Hindlimb muscle (tissue), 1 donor: ENCODE measurements at regions not wholly inside any gene's neighbourhood (a gene's known extent, or its start where the extent isn't known, plus 50 kb on each side); places are given as distances from the start of the nearest gene placed in this dataset.
"Not testable (repeated sequence)": the region's sequence is repeated elsewhere in the genome, so short reads cannot be mapped to it uniquely, and the experiment has no call there.

Experiments used
- DNase-seq: peaks from one replicate; pipeline ENCODE4 v3.0.0-alpha.2; 2013

- DNase-seq = no peak
Measured at GRCh38 chrX:82528525-82528924, 979.6 kb upstream of the POU3F4 start.

- no peak for DNase-seq
Measured at GRCh38 chrX:82534086-82534597, 973.9 kb upstream of the POU3F4 start.

- DNase-seq = not testable (repeated sequence)
Measured at GRCh38 chrX:82537205-82537604, 970.9 kb upstream of the POU3F4 start.

GRCh38 chrX:82541822-82542221 lies 966.3 kb upstream of the POU3F4 start:
- no peak for DNase-seq

GRCh38 chrX:82552201-82552600 lies 955.9 kb upstream of the POU3F4 start:
- DNase-seq = not testable (repeated sequence)

- no peak for DNase-seq
Measured at GRCh38 chrX:82556588-82556987, 951.5 kb upstream of the POU3F4 start.

- no peak for DNase-seq
Measured at GRCh38 chrX:82585868-82586267, 922.2 kb upstream of the POU3F4 start.

- no peak for DNase-seq
Measured at GRCh38 chrX:82589410-82589809, 918.7 kb upstream of the POU3F4 start.

- no peak for DNase-seq
Measured at GRCh38 chrX:82591421-82591820, 916.7 kb upstream of the POU3F4 start.

- no peak for DNase-seq
Measured at GRCh38 chrX:82626978-82627377, 881.1 kb upstream of the POU3F4 start.

GRCh38 chrX:82627568-82627967 lies 880.5 kb upstream of the POU3F4 start:
- DNase-seq = no peak

GRCh38 chrX:82648062-82648461 lies 860.0 kb upstream of the POU3F4 start:
- no peak for DNase-seq

- no peak for DNase-seq
Measured at GRCh38 chrX:82649645-82650044, 858.4 kb upstream of the POU3F4 start.

- DNase-seq = no peak
Measured at GRCh38 chrX:82658492-82658891, 849.6 kb upstream of the POU3F4 start.

- DNase-seq = no peak
Measured at GRCh38 chrX:82666355-82666754, 841.7 kb upstream of the POU3F4 start.

GRCh38 chrX:82675104-82675503 lies 833.0 kb upstream of the POU3F4 start:
- no peak for DNase-seq

GRCh38 chrX:82676386-82676785 lies 831.7 kb upstream of the POU3F4 start:
- no peak for DNase-seq

GRCh38 chrX:82677286-82677685 lies 830.8 kb upstream of the POU3F4 start:
- no peak for DNase-seq

GRCh38 chrX:82692991-82693390 lies 815.1 kb upstream of the POU3F4 start:
- DNase-seq = no peak

GRCh38 chrX:82695066-82695465 lies 813.0 kb upstream of the POU3F4 start:
- no peak for DNase-seq

GRCh38 chrX:82703551-82703950 lies 804.5 kb upstream of the POU3F4 start:
- DNase-seq = no peak

GRCh38 chrX:82711457-82711856 lies 796.6 kb upstream of the POU3F4 start:
- no peak for DNase-seq

- DNase-seq = no peak
Measured at GRCh38 chrX:82721891-82722290, 786.2 kb upstream of the POU3F4 start.

GRCh38 chrX:82723806-82724205 lies 784.3 kb upstream of the POU3F4 start:
- DNase-seq = no peak

GRCh38 chrX:82727436-82727835 lies 780.7 kb upstream of the POU3F4 start:
- not testable (repeated sequence) for DNase-seq
